SK-N-SH (cell line): ENCODE measurements at regions not wholly inside any gene's neighbourhood (a gene's known extent, or its start where the extent isn't known, plus 50 kb on each side); places are given as distances from the start of the nearest gene placed in this dataset.

Source experiments
- CTCF ChIA-PET: fragments of 300-600, 350-600 bp; formaldehyde crosslinking; extraction: SDS; loops from one replicate; lab custom pipeline; 2021; lab: Yijun Ruan, JAX
- POLR2A ChIA-PET: fragments of 350-600 bp; sonication (Branson Sonifier 250); formaldehyde crosslinking; extraction: SDS; loops from one replicate; lab custom pipeline; 2020; ENCODE audit warnings: antibody characterized with exemption, inconsistent platforms; lab: Yijun Ruan, JAX
- DNase-seq: peaks from one replicate; pipeline ENCODE4 v3.0.0; 2012
- H2AFZ ChIP-seq: fragments of 200-600 bp; sonication (generic); 2 replicates; pipeline ENCODE4 v1.8.1; 2016; ENCODE audit warnings: antibody characterized with exemption, mild to moderate bottlenecking, low read depth
- H3F3A ChIP-seq: fragments of 200-600 bp; sonication (generic); replicated peaks from 2 replicates; pipeline ENCODE3; 2016; ENCODE audit warnings: antibody characterized with exemption, mild to moderate bottlenecking; ENCODE audit not compliant: insufficient read depth
- H3K27ac ChIP-seq, 2 experiments: fragments of 200-500 bp in 1 of 2; fragments of 200-600 bp in 1 of 2; sonication (Bioruptor generic) in 1 of 2; sonication (generic), shearing (Covaris generic) in 1 of 2; 2 replicates each; pipeline versions ENCODE4 v1.5.1 to v1.6.1; 2014 to 2016; ENCODE audit warnings: low read depth in 2 of 2, inconsistent platforms in 1 of 2, low read length in 1 of 2, mild to moderate bottlenecking in 1 of 2, mixed read lengths in 1 of 2
- H3K27me3 ChIP-seq: fragments of 200-600 bp; sonication (generic), shearing (Covaris generic); 2 replicates; pipeline ENCODE4 v1.6.1; 2016; ENCODE audit warnings: mixed run types; ENCODE audit not compliant: insufficient read depth
- H3K36me3 ChIP-seq, 2 experiments: fragments of 200-500 bp in 1 of 2; fragments of 200-600 bp in 1 of 2; sonication (Bioruptor generic) in 1 of 2; sonication (generic) in 1 of 2; replicated peaks in 1 of 2; 2 replicates each; pipeline versions ENCODE3 to v1.5.1; 2014 to 2016; ENCODE audit warnings: low read length in 1 of 2, mild to moderate bottlenecking in 1 of 2; ENCODE audit not compliant: insufficient read depth in 2 of 2, control insufficient read depth in 1 of 2
- H3K4me1 ChIP-seq, 2 experiments: fragments of 200-500 bp in 1 of 2; fragments of 200-600 bp in 1 of 2; sonication (Bioruptor generic) in 1 of 2; sonication (generic), shearing (Covaris generic) in 1 of 2; 2 replicates each; pipeline versions ENCODE4 v1.5.1 to v1.6.1; 2014 to 2016; ENCODE audit warnings: low read depth in 1 of 2, low read length in 1 of 2, mixed run types in 1 of 2; ENCODE audit not compliant: insufficient read depth in 2 of 2, control insufficient read depth in 1 of 2
- H3K4me2 ChIP-seq: fragments of 200-600 bp; sonication (generic), shearing (Covaris generic); 2 replicates; pipeline ENCODE4 v1.6.1; 2017; ENCODE audit warnings: mixed run types
- H3K4me3 ChIP-seq, 2 experiments: fragments of 200-500 bp in 1 of 2; fragments of 200-600 bp in 1 of 2; sonication (Bioruptor generic) in 1 of 2; sonication (generic), shearing (Covaris generic) in 1 of 2; 2 replicates each; pipeline versions ENCODE4 v1.5.1 to v1.8.1; 2014 to 2016; ENCODE audit warnings: low read depth in 2 of 2, inconsistent platforms in 1 of 2, low read length in 1 of 2, mild to moderate bottlenecking in 1 of 2, mixed read lengths in 1 of 2, moderate library complexity in 1 of 2
- H3K79me2 ChIP-seq: fragments of 200-600 bp; sonication (generic); 2 replicates; pipeline ENCODE4 v1.8.1; 2017; ENCODE audit warnings: mild to moderate bottlenecking; ENCODE audit not compliant: insufficient read depth
- H3K9ac ChIP-seq: fragments of 200-600 bp; sonication (generic); 2 replicates; pipeline ENCODE4 v1.6.1; 2017; ENCODE audit warnings: mixed run types
- H3K9me2 ChIP-seq: fragments of 200-600 bp; sonication (generic); 2 replicates; pipeline ENCODE4 v1.6.1; 2017; ENCODE audit warnings: mixed run types
- H3K9me3 ChIP-seq: fragments of 200-600 bp; sonication (generic); 2 replicates; pipeline ENCODE4 v1.6.1; 2017; ENCODE audit warnings: mixed run types, mild to moderate bottlenecking, moderate library complexity
- H4K20me1 ChIP-seq: fragments of 200-600 bp; sonication (generic); 2 replicates; pipeline ENCODE4 v1.6.1; 2017; ENCODE audit warnings: mild to moderate bottlenecking, mixed run types; ENCODE audit not compliant: insufficient read depth
- ELF1 ChIP-seq: IDR thresholded peaks from 2 replicates; pipeline ENCODE4 v1.4.0; 2012
- EZH2phosphoT487 ChIP-seq: fragments of 200-600 bp; sonication (generic); IDR thresholded peaks from 2 replicates; pipeline ENCODE4 v1.6.1; 2017; ENCODE audit warnings: low read depth, mixed run types, mild to moderate bottlenecking, antibody characterized with exemption, moderate library complexity, borderline replicate concordance
- FOSL2 ChIP-seq: IDR thresholded peaks from 2 replicates; pipeline ENCODE4 v1.4.0; 2012; ENCODE audit warnings: low read depth, mild to moderate bottlenecking, moderate library complexity, borderline replicate concordance
- GABPA ChIP-seq: IDR thresholded peaks from 2 replicates; pipeline ENCODE4 v1.4.0; 2012; ENCODE audit warnings: low read depth, mild to moderate bottlenecking
- JUND ChIP-seq: IDR thresholded peaks from 2 replicates; pipeline ENCODE4 v1.4.0; 2012
- MAX ChIP-seq: IDR thresholded peaks from 2 replicates; pipeline ENCODE4 v1.4.0; 2012; ENCODE audit warnings: low read depth
- NFIC ChIP-seq: IDR thresholded peaks from 2 replicates; pipeline ENCODE4 v1.4.0; 2012; ENCODE audit warnings: borderline replicate concordance
- POLR2AphosphoS5 ChIP-seq: IDR thresholded peaks from 2 replicates; pipeline ENCODE4 v1.6.1; 2012; ENCODE audit warnings: low read depth, low read length
- RCOR1 ChIP-seq: fragments of 150-350 bp; IDR thresholded peaks from 2 replicates; pipeline ENCODE4 v1.6.1; 2017; ENCODE audit warnings: antibody characterized with exemption, low read length
- SIN3A ChIP-seq: IDR thresholded peaks from 2 replicates; pipeline ENCODE4 v1.6.1; 2012; ENCODE audit warnings: low read depth, mild to moderate bottlenecking, low read length, moderate library complexity, borderline replicate concordance
- TEAD4 ChIP-seq: IDR thresholded peaks from 2 replicates; pipeline ENCODE4 v1.4.0; 2012; ENCODE audit warnings: mild to moderate bottlenecking, borderline replicate concordance; ENCODE audit not compliant: insufficient read depth
- WGBS: methylation state at CpG from one replicate; pipeline ENCODE4 v1.1.6; 2017; ENCODE audit warnings: low lambda C conversion rate; 5-methylcytosine and 5-hydroxymethylcytosine counted together
- TF ChIP-seq, protein P1 (sequence below): IDR thresholded peaks from 2 replicates; pipeline ENCODE4; 2012
- TF ChIP-seq, protein P2 (sequence below): IDR thresholded peaks from 2 replicates; pipeline ENCODE4 v1.6.1; 2012; ENCODE audit warnings: mild to moderate bottlenecking, low read depth, low read length, moderate library complexity

GRCh38 chr9:108544866-108545265 is 310.9 kb downstream of the ACTL7B start:
- TF ChIP-seq MAX (no peak), SIN3A (no peak), NFIC (no peak), EZH2phosphoT487 (no peak), POLR2AphosphoS5 (no peak), RCOR1 (no peak), ELF1 (no peak), GABPA (no peak), FOSL2 (no peak)
- TF ChIP-seq, protein P1, sequence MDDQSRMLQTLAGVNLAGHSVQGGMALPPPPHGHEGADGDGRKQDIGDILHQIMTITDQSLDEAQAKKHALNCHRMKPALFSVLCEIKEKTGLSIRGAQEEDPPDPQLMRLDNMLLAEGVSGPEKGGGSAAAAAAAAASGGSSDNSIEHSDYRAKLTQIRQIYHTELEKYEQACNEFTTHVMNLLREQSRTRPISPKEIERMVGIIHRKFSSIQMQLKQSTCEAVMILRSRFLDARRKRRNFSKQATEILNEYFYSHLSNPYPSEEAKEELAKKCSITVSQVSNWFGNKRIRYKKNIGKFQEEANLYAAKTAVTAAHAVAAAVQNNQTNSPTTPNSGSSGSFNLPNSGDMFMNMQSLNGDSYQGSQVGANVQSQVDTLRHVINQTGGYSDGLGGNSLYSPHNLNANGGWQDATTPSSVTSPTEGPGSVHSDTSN, result no peak
- TF ChIP-seq, protein P2, sequence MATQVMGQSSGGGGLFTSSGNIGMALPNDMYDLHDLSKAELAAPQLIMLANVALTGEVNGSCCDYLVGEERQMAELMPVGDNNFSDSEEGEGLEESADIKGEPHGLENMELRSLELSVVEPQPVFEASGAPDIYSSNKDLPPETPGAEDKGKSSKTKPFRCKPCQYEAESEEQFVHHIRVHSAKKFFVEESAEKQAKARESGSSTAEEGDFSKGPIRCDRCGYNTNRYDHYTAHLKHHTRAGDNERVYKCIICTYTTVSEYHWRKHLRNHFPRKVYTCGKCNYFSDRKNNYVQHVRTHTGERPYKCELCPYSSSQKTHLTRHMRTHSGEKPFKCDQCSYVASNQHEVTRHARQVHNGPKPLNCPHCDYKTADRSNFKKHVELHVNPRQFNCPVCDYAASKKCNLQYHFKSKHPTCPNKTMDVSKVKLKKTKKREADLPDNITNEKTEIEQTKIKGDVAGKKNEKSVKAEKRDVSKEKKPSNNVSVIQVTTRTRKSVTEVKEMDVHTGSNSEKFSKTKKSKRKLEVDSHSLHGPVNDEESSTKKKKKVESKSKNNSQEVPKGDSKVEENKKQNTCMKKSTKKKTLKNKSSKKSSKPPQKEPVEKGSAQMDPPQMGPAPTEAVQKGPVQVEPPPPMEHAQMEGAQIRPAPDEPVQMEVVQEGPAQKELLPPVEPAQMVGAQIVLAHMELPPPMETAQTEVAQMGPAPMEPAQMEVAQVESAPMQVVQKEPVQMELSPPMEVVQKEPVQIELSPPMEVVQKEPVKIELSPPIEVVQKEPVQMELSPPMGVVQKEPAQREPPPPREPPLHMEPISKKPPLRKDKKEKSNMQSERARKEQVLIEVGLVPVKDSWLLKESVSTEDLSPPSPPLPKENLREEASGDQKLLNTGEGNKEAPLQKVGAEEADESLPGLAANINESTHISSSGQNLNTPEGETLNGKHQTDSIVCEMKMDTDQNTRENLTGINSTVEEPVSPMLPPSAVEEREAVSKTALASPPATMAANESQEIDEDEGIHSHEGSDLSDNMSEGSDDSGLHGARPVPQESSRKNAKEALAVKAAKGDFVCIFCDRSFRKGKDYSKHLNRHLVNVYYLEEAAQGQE, result no peak
- Histone ChIP-seq H4K20me1 (no peaks in the 10 kb centered on the region), H3K36me3 (no peaks in the 10 kb centered on the region), H3K4me3 (no peak overlapping the region), H3F3A (no peaks in the 10 kb centered on the region), H3K4me2 (no peak overlapping the region), H3K27ac (no peak overlapping the region), H3K9ac (no peak overlapping the region), H3K79me2 (no peaks in the 10 kb centered on the region), H2AFZ (no peak overlapping the region), H3K4me1 (no peaks in the 10 kb centered on the region), H3K9me3 (no peaks in the 10 kb centered on the region), H3K27me3 (no peaks in the 10 kb centered on the region), H3K9me2 (no peaks in the 10 kb centered on the region)
- CTCF ChIA-PET, result interaction anchor here (1.6 kb wide), 1 partner anchor 9 kb away, joined by 6 read pairs; no protein-coding TSS in a partner anchor
- DNase-seq, result no peak
- POLR2A ChIA-PET, result no interaction called here
- 56% methylated on average over 2 of the region's 2 CpGs for WGBS

- Histone ChIP-seq H3F3A (no peaks in the 10 kb centered on the region), H3K27ac (no peak overlapping the region), H3K4me2 (no peak overlapping the region), H3K27me3 (no peaks in the 10 kb centered on the region), H3K9me2 (no peaks in the 10 kb centered on the region), H3K36me3 (no peaks in the 10 kb centered on the region), H4K20me1 (no peaks in the 10 kb centered on the region), H2AFZ (no peak overlapping the region), H3K4me3 (no peak overlapping the region), H3K9me3 (no peaks in the 10 kb centered on the region)
- POLR2A ChIA-PET, result no interaction called here
- no peak for DNase-seq
- CTCF ChIA-PET, result interaction anchor here (1.1 kb wide), 1 partner anchor 23 kb away, joined by 4 read pairs; no protein-coding TSS in a partner anchor
- 26% methylated on average over 4 of the region's 5 CpGs for WGBS
- TF ChIP-seq TEAD4 (no peak), JUND (no peak), MAX (peak; percentile 65)
- TF ChIP-seq, protein P1, result peak; percentile 32; the same call in 1 of the 2 replicates
- TF ChIP-seq, all 33 proteins: peak for 2
- H3K4me1 ChIP-seq, result no peaks in the 10 kb centered on the region
- H3K9ac ChIP-seq, result no peak overlapping the region
- H3K79me2 ChIP-seq, result no peaks in the 10 kb centered on the region
These were observed 312.5 kb downstream of the ACTL7B start for GRCh38 chr9:108543251-108543778.
